Activated CD8-positive, alpha-beta T cell treated with anti-CD3 and anti-CD28 coated beads for 36 hours (primary cell): ENCODE measurements at regions not wholly inside any gene's neighbourhood (a gene's known extent, or its start where the extent isn't known, plus 50 kb on each side); places are given as distances from the start of the nearest gene placed in this dataset.

Experiments used
- ATAC-seq: fragments of 200-7000 bp; cut with Tn5 transposase; one replicate; pipeline ENCODE4 v1.10.0; 2021; ENCODE audit warnings: mild to moderate bottlenecking, moderate library complexity
- CTCF ChIA-PET: fragments of 350-600 bp; sonication (Branson Sonifier 250); formaldehyde crosslinking; loops from one replicate; lab custom pipeline; 2021; ENCODE audit warnings: antibody characterized with exemption; lab: Charles Lee
- POLR2A ChIA-PET: fragments of 350-600 bp; sonication (Branson Sonifier 250); formaldehyde crosslinking; loops from one replicate; lab custom pipeline; 2021; ENCODE audit warnings: antibody characterized with exemption; lab: Charles Lee
- DNase-seq: peaks from one replicate; pipeline ENCODE4 v3.0.0-alpha.2; 2020
- H3K27ac Mint-ChIP-seq: one replicate; pipeline ENCODE4 v1.8.0; 2021; ENCODE audit warnings: mild to moderate bottlenecking, mixed read lengths
- H3K27me3 Mint-ChIP-seq: one replicate; pipeline ENCODE4 v1.8.0; 2021; ENCODE audit warnings: mixed read lengths
- H3K36me3 Mint-ChIP-seq: one replicate; pipeline ENCODE4 v1.8.0; 2021; ENCODE audit warnings: low read depth, mixed read lengths
- H3K4me1 Mint-ChIP-seq: one replicate; pipeline ENCODE4 v1.8.0; 2021; ENCODE audit warnings: low read depth, mixed read lengths
- H3K4me3 Mint-ChIP-seq: one replicate; pipeline ENCODE4 v1.8.0; 2021; ENCODE audit warnings: mild to moderate bottlenecking, moderate library complexity, mixed read lengths
- H3K9me3 Mint-ChIP-seq: one replicate; pipeline ENCODE4 v1.8.0; 2021; ENCODE audit warnings: mixed read lengths
- CTCF ChIP-seq: fragments of 200-600 bp; IDR thresholded peaks from one replicate; pipeline ENCODE4 v1.8.0; 2022; ENCODE audit warnings: antibody characterized with exemption, mild to moderate bottlenecking
- intact Hi-C: fragments of 100-400 bp; cut with micrococcal nuclease; formaldehyde crosslinking; loops from one replicate; pipeline ENCODE4 v1.10.0; 2022

- no peaks in the 10 kb centered on the region for H3K9me3 Mint-ChIP-seq
- peaks cover 26% of the 10 kb centered on the region for H3K27me3 Mint-ChIP-seq
- ChIA-PET POLR2A (interaction anchor here (0.6 kb wide), 1 partner anchor 297 kb away, joined by 3 read pairs; no protein-coding TSS in a partner anchor), CTCF (interaction anchor here (0.7 to 1.6 kb wide), 3 partner anchors 27 to 530 kb away, joined by 3 to 6 read pairs (median 3); no protein-coding TSS in a partner anchor)
- H3K4me1 Mint-ChIP-seq, result no peaks in the 10 kb centered on the region
- H3K4me3 Mint-ChIP-seq, result no peak overlapping the region
- no peak overlapping the region for H3K27ac Mint-ChIP-seq
- intact Hi-C loops, result loop anchor here (5.0 kb wide), 1 partner anchor 557 kb away; no protein-coding TSS in a partner anchor
- TF ChIP-seq CTCF, result no peak
- DNase-seq, result no peak
- no peak for ATAC-seq
- no peaks in the 10 kb centered on the region for H3K36me3 Mint-ChIP-seq
These were observed 90.5 kb downstream of the PMAIP1 start for GRCh38 chr18:59990121-59990823.

GRCh38 chr18:59988098-59988706, 88.4 kb downstream of the PMAIP1 start:
- Mint-ChIP-seq H3K4me3 (no peak overlapping the region), H3K9me3 (no peaks in the 10 kb centered on the region), H3K27ac (no peak overlapping the region), H3K4me1 (no peaks in the 10 kb centered on the region), H3K36me3 (no peaks in the 10 kb centered on the region), H3K27me3 (peaks cover 26% of the 10 kb centered on the region)
- ChIA-PET CTCF (interaction anchor here (0.5 to 2.8 kb wide), 34 partner anchors 9 to 1514 kb away, joined by 3 to 12 read pairs (median 4); no protein-coding TSS in a partner anchor), POLR2A (no interaction called here)
- intact Hi-C loops, result no loop called here
- peak; percentile 96 for TF ChIP-seq CTCF
- peak; percentile 73 for DNase-seq
- ATAC-seq, result no peak

GRCh38 chr18:59987102-59987501, 87.3 kb downstream of the PMAIP1 start:
- no peaks in the 10 kb centered on the region for H3K4me1 Mint-ChIP-seq
- DNase-seq, result no peak
- H3K4me3 Mint-ChIP-seq, result no peak overlapping the region
- no peak for TF ChIP-seq CTCF
- ChIA-PET POLR2A (no interaction called here), CTCF (interaction anchor here (0.9 to 2.8 kb wide), 9 partner anchors 8 to 199 kb away, joined by 3 to 10 read pairs (median 4); no protein-coding TSS in a partner anchor)
- peaks cover 16% of the 10 kb centered on the region for H3K27me3 Mint-ChIP-seq
- no peaks in the 10 kb centered on the region for H3K36me3 Mint-ChIP-seq
- H3K9me3 Mint-ChIP-seq, result no peaks in the 10 kb centered on the region
- intact Hi-C loops, result no loop called here
- no peak for ATAC-seq
- H3K27ac Mint-ChIP-seq, result no peak overlapping the region

GRCh38 chr18:59986139-59986538, 86.3 kb downstream of the PMAIP1 start:
- no peak for DNase-seq
- no peaks in the 10 kb centered on the region for H3K4me1 Mint-ChIP-seq
- intact Hi-C loops, result no loop called here
- no peak for ATAC-seq
- H3K36me3 Mint-ChIP-seq, result no peaks in the 10 kb centered on the region
- CTCF ChIA-PET, result interaction anchor here (1.4 to 1.5 kb wide), 2 partner anchors 10 to 23 kb away, joined by 3 to 4 read pairs; no protein-coding TSS in a partner anchor
- TF ChIP-seq CTCF, result no peak
- H3K4me3 Mint-ChIP-seq, result no peak overlapping the region
- H3K9me3 Mint-ChIP-seq, result no peaks in the 10 kb centered on the region
- POLR2A ChIA-PET, result no interaction called here
- H3K27me3 Mint-ChIP-seq, result peaks cover 16% of the 10 kb centered on the region
- no peak overlapping the region for H3K27ac Mint-ChIP-seq

- intact Hi-C loops, result no loop called here
- no peaks in the 10 kb centered on the region for H3K9me3 Mint-ChIP-seq
- no peak overlapping the region for H3K4me3 Mint-ChIP-seq
- H3K27me3 Mint-ChIP-seq, result peaks cover 15% of the 10 kb centered on the region
- no peak overlapping the region for H3K27ac Mint-ChIP-seq
- no peak for TF ChIP-seq CTCF
- no peaks in the 10 kb centered on the region for H3K4me1 Mint-ChIP-seq
- ATAC-seq, result no peak
- no peak for DNase-seq
- CTCF ChIA-PET, result no interaction called here
- no peaks in the 10 kb centered on the region for H3K36me3 Mint-ChIP-seq
- POLR2A ChIA-PET, result no interaction called here
These were observed 85.5 kb downstream of the PMAIP1 start for GRCh38 chr18:59985289-59985688.
